ENCODE measurements at regions not wholly inside any gene's neighbourhood (a gene's known extent, or its start where the extent isn't known, plus 50 kb on each side); places are given as distances from the start of the nearest gene placed in this dataset.

DNA sequence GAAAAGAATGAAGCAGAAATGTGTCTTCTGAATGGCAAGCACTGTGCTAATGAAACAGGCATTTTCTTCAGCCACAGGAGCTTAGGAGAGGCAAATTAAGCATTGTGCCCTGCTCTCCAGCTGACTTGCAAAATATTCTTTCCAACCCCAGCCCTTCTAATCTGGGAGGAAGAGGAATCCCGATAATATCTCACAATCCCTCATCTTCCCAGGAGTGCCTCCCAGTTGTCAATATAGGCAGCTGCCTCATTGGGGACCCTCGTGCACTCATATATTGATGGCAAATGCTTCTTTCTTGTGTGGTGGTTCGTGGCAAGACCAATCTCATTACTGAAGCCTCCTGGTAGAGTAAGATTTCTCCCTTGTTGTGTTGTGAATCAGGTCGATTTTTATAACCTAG is 299.0 kb downstream of the COG6 start:
- Histone ChIP-seq H3K9me3 (ENCODE audit: low read depth) (no peaks in the 10 kb centered on the region), H2AFZ (no peak overlapping the region), H3K36me3 (replicated peaks; ENCODE audit: insufficient read depth, low read depth) (no peaks in the 10 kb centered on the region), H3K4me3 (no peak overlapping the region), H3K79me2 (no peaks in the 10 kb centered on the region), H4K20me1 (ENCODE audit: insufficient read depth, poor library complexity, severe bottlenecking) (no peaks in the 10 kb centered on the region), H3K27ac (no peak overlapping the region), H3K4me1 (ENCODE audit: insufficient read depth) (no peaks in the 10 kb centered on the region), H3K9me2 (replicated peaks; ENCODE audit: insufficient read depth) (no peaks in the 10 kb centered on the region), H3K27me3 (no peaks in the 10 kb centered on the region), H3K4me2 (no peak overlapping the region)
- no peak for DNase-seq (ENCODE audit: low spot score)
- 78% methylated on average over 4 of the region's 4 CpGs for WGBS (ENCODE audit: low lambda C conversion rate, missing lambda C conversion rate)
- TF ChIP-seq CTCF (IDR thresholded peaks at IDR 0.05; ENCODE audit: poor library complexity): no peak
- no peak for TF ChIP-seq EZH2phosphoT487 (IDR thresholded peaks at IDR 0.05; ENCODE audit: low read depth, severe bottlenecking, unreplicated experiment)
- no peak for TF ChIP-seq EZH2 (IDR thresholded peaks at IDR 0.05; ENCODE audit: borderline replicate concordance)

GRCh38 chr13:39955560-39955959 is 300.1 kb downstream of the COG6 start:
- TF ChIP-seq EZH2phosphoT487 (IDR thresholded peaks at IDR 0.05; ENCODE audit: low read depth, severe bottlenecking, unreplicated experiment): no peak
- no peak for TF ChIP-seq EZH2 (IDR thresholded peaks at IDR 0.05; ENCODE audit: borderline replicate concordance)
- no peak for TF ChIP-seq CTCF (IDR thresholded peaks at IDR 0.05; ENCODE audit: poor library complexity)
- H2AFZ ChIP-seq: no peak overlapping the region
- WGBS (ENCODE audit: low lambda C conversion rate, missing lambda C conversion rate): 100% methylated on average over 1 of the region's 1 CpG
- no peaks in the 10 kb centered on the region for H3K36me3 ChIP-seq (replicated peaks; ENCODE audit: insufficient read depth, low read depth)
- no peaks in the 10 kb centered on the region for H3K9me3 ChIP-seq (ENCODE audit: low read depth)
- H3K79me2 ChIP-seq: no peaks in the 10 kb centered on the region
- H3K27me3 ChIP-seq: no peaks in the 10 kb centered on the region
- no peaks in the 10 kb centered on the region for H3K9me2 ChIP-seq (replicated peaks; ENCODE audit: insufficient read depth)
- no peak overlapping the region for H3K4me3 ChIP-seq
- H3K27ac ChIP-seq: no peak overlapping the region
- no peak for DNase-seq (ENCODE audit: low spot score)
- no peaks in the 10 kb centered on the region for H3K4me1 ChIP-seq (ENCODE audit: insufficient read depth)
- no peaks in the 10 kb centered on the region for H4K20me1 ChIP-seq (ENCODE audit: insufficient read depth, poor library complexity, severe bottlenecking)
- no peak overlapping the region for H3K4me2 ChIP-seq

GRCh38 chr13:39956036-39956435 is 300.6 kb downstream of the COG6 start:
- Histone ChIP-seq H3K9me3 (ENCODE audit: low read depth) (no peaks in the 10 kb centered on the region), H2AFZ (no peak overlapping the region), H3K79me2 (no peaks in the 10 kb centered on the region), H3K4me1 (ENCODE audit: insufficient read depth) (no peaks in the 10 kb centered on the region), H4K20me1 (ENCODE audit: insufficient read depth, poor library complexity, severe bottlenecking) (no peaks in the 10 kb centered on the region), H3K27me3 (no peaks in the 10 kb centered on the region), H3K4me3 (no peak overlapping the region), H3K36me3 (replicated peaks; ENCODE audit: insufficient read depth, low read depth) (no peaks in the 10 kb centered on the region), H3K9me2 (replicated peaks; ENCODE audit: insufficient read depth) (no peaks in the 10 kb centered on the region), H3K4me2 (no peak overlapping the region), H3K27ac (no peak overlapping the region)
- no peak for DNase-seq (ENCODE audit: low spot score)
- no peak for TF ChIP-seq EZH2 (IDR thresholded peaks at IDR 0.05; ENCODE audit: borderline replicate concordance)
- no peak for TF ChIP-seq CTCF (IDR thresholded peaks at IDR 0.05; ENCODE audit: poor library complexity)
- TF ChIP-seq EZH2phosphoT487 (IDR thresholded peaks at IDR 0.05; ENCODE audit: low read depth, severe bottlenecking, unreplicated experiment): no peak
- WGBS (ENCODE audit: low lambda C conversion rate, missing lambda C conversion rate): 88% methylated on average over 2 of the region's 2 CpGs
